PC-9 (cell line): ENCODE measurements at regions not wholly inside any gene's neighbourhood (a gene's known extent, or its start where the extent isn't known, plus 50 kb on each side); places are given as distances from the start of the nearest gene placed in this dataset.
"Not testable (repeated sequence)": the region's sequence is repeated elsewhere in the genome, so short reads cannot be mapped to it uniquely, and the experiment has no call there.

Source experiments
- BruUV-seq: library from RNA; stranded (reverse); fragments of 400-500 nt; replicated peaks from 2 replicates; lab custom pipeline; 2021; lab: Mats Ljungman, UMichigan
- CTCF ChIA-PET: fragments of 300-600 bp; sonication (Branson Sonifier 250); formaldehyde crosslinking; loops from one replicate; lab custom pipeline; 2022; ENCODE audit warnings: antibody characterized with exemption; lab: Charles Lee
- POLR2A ChIA-PET: fragments of 300-600 bp; sonication (Branson Sonifier 250); formaldehyde crosslinking; loops from one replicate; lab custom pipeline; 2022; ENCODE audit warnings: antibody characterized with exemption; ENCODE audit not compliant: unreplicated experiment; lab: Charles Lee
- DNase-seq, 2 experiments: peaks; one replicate each; pipeline versions ENCODE4 v3.0.0 to v3.0.0-alpha.2; 2015 to 2022; ENCODE audit warnings: mixed read lengths in 1 of 2
- H2AFZ ChIP-seq: fragments of 200-600 bp; sonication (generic); 2 replicates; pipeline ENCODE4 v1.8.1; 2017; ENCODE audit warnings: antibody characterized with exemption
- H3F3A ChIP-seq: fragments of 200-600 bp; sonication (generic); 2 replicates; pipeline ENCODE4 v1.8.1; 2017; ENCODE audit warnings: antibody characterized with exemption, mild to moderate bottlenecking, low read depth; ENCODE audit not compliant: insufficient read depth
- H3K27ac ChIP-seq: fragments of 200-600 bp; sonication (generic); 2 replicates; pipeline ENCODE4 v1.6.1; 2016; ENCODE audit warnings: mixed run types
- H3K27me3 ChIP-seq: fragments of 200-600 bp; sonication (generic); 2 replicates; pipeline ENCODE4 v1.6.1; 2016; ENCODE audit warnings: low read depth, mixed run types; ENCODE audit not compliant: insufficient read depth
- H3K36me3 ChIP-seq: fragments of 200-600 bp; sonication (generic); 2 replicates; pipeline ENCODE4 v1.6.1; 2016; ENCODE audit warnings: low read depth, mixed run types
- H3K4me1 ChIP-seq: fragments of 200-600 bp; sonication (generic); replicated peaks from 2 replicates; pipeline ENCODE4 v1.6.1; 2016; ENCODE audit warnings: mixed run types; ENCODE audit not compliant: insufficient read depth
- H3K4me2 ChIP-seq: fragments of 200-600 bp; sonication (generic); 2 replicates; pipeline ENCODE4 v1.6.1; 2017; ENCODE audit warnings: mixed run types
- H3K4me3 ChIP-seq: fragments of 200-600 bp; sonication (generic); 2 replicates; pipeline ENCODE4 v1.6.1; 2016; ENCODE audit warnings: mixed run types
- H3K79me2 ChIP-seq: fragments of 200-600 bp; sonication (generic); 2 replicates; pipeline ENCODE4 v1.6.1; 2017; ENCODE audit warnings: low read depth, mixed run types
- H3K9me2 ChIP-seq: fragments of 200-600 bp; sonication (generic); 2 replicates; pipeline ENCODE4 v1.8.1; 2017; ENCODE audit warnings: mild to moderate bottlenecking; ENCODE audit not compliant: insufficient read depth
- H3K9me3 ChIP-seq: fragments of 200-600 bp; sonication (generic); 2 replicates; pipeline ENCODE4 v1.8.1; 2016; ENCODE audit warnings: low read depth; ENCODE audit not compliant: insufficient read depth
- H4K20me1 ChIP-seq: fragments of 200-600 bp; sonication (generic); 2 replicates; pipeline ENCODE4 v1.8.1; 2017; ENCODE audit not compliant: insufficient read depth
- intact Hi-C: fragments of 100-400 bp; cut with micrococcal nuclease; formaldehyde crosslinking; loops from one replicate; pipeline ENCODE4 v1.10.0; 2022; ENCODE audit not compliant: unreplicated experiment

DNA sequence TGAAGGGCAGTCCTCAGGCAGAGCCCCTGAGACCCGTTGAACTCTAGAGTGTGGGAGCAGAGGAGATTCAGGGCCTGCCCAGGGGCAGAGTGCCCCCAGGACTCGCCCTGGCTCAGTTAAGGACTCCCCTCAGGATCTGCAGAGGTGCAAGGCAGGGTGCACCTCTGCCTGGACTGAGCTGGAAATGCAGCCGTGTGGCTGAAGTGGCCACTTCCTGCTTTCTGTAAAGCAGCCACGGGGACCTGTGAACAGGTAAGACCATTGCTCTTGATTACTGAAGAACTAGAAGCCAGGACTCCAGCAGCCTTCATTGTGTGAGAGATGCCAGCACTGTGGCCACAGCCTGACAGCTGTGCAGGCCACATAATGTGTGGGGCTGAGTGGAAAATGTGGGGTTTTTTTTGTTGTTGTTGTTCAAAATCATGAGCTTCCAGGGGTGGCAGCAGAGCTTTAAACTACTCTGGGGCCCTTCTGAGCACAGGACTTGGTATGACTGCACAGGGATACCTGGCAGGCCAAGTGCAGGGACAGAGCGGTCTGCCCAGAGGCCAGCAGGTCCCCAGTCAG, 339.8 kb downstream of the CACNA1B start:
- H3K4me1 ChIP-seq, H3K27ac ChIP-seq, intact Hi-C loops, H3K27me3 ChIP-seq, H3K4me3 ChIP-seq, BruUV-seq, H3K36me3 ChIP-seq, H3K9me3 ChIP-seq, H4K20me1 ChIP-seq, H3F3A ChIP-seq, H3K9me2 ChIP-seq, H3K79me2 ChIP-seq, H2AFZ ChIP-seq, POLR2A ChIA-PET, CTCF ChIA-PET: not testable (repeated sequence)
- H3K4me2 ChIP-seq, result peak overlapping the region; percentile 54; the same call in 1 of the 2 replicates
- peak in 1 of 2 experiments; percentile 42 for DNase-seq

DNA sequence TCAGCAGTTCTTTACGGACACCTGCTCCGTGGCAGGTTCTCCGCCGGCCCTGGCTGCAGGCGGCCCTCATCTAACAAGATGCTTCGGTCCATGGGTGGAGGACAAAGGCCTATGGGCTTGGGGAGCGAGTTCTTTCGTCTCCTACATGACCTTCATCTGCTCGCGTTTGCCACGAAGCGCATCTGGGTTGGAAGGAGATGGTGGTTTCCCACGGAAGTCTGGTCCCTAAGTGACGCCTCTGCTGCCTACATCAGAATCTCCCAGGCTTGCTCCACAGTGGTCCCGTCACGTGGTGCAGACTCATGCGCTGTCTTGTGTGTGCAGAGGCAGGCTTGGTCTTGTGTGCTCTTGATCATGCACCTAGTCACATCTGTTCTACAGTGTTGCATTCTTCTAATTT, 341.7 kb downstream of the CACNA1B start:
- H3K4me1 ChIP-seq, intact Hi-C loops, H3K27ac ChIP-seq, H3K4me3 ChIP-seq, H3K36me3 ChIP-seq, H3K79me2 ChIP-seq, H3K4me2 ChIP-seq, CTCF ChIA-PET, DNase-seq, H3K9me2 ChIP-seq, H4K20me1 ChIP-seq, BruUV-seq, H3F3A ChIP-seq, H3K27me3 ChIP-seq, H3K9me3 ChIP-seq, POLR2A ChIA-PET, H2AFZ ChIP-seq: not testable (repeated sequence)

DNA sequence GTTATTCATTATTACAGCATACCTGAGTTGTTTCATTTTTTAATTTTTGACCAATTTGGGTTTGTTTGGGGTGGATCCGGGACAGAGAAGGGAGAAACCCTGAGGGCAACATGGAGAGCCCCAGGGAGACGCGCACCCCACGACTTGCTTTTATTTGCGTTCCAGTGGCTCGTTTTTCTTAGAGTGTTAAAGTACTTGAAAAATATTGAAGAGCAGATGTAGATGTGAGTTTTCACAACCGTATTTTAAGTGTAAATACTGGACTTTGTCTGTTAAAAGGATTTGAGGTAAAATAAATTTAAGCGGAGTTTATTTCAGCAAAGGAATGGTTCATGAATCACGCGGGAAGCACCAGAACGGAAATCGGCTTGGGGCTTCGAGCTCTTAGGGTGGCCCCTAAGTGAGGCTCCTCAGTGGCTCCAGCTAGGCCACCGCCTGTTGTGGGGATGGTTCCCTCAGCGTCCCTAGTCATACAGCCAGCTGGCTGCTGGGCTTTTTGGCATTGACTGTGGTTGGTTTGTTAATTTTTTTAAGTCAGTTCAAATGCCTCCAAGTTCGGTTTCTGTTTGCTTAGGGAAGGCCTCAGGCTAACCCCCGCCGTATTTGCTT, 344.0 kb downstream of the CACNA1B start:
- H3K9me3 ChIP-seq, H4K20me1 ChIP-seq, BruUV-seq, H3F3A ChIP-seq, H3K27me3 ChIP-seq, H3K79me2 ChIP-seq, POLR2A ChIA-PET, H3K9me2 ChIP-seq, H3K4me2 ChIP-seq, H3K36me3 ChIP-seq, H3K4me1 ChIP-seq, H3K27ac ChIP-seq, CTCF ChIA-PET, H3K4me3 ChIP-seq, H2AFZ ChIP-seq, DNase-seq, intact Hi-C loops: not testable (repeated sequence)

DNA sequence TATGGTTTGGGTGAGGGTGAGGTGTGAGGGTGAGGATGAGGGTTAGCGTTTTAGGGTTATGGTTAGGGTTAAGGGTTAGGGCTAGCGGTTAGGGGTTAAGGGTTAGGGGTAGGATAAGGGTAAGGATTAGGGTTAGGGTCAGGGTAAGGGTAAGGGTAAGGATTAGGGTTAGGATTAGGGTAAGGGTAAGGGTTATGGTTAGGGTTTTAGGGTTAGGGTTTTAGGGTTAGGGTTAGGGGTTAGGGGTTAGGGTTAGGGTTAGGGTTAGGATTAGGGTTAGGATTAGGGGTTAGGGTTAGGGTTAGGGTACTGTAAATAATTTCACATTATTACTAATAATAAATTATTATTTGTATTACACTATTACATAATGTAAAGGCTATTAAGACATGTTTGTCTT, 359.5 kb downstream of the CACNA1B start:
- H3K9me2 ChIP-seq, intact Hi-C loops, BruUV-seq, DNase-seq, H3K4me1 ChIP-seq, H3K4me3 ChIP-seq, CTCF ChIA-PET, H4K20me1 ChIP-seq, H3K36me3 ChIP-seq, H3K79me2 ChIP-seq, H2AFZ ChIP-seq, H3K27me3 ChIP-seq, H3F3A ChIP-seq, H3K27ac ChIP-seq, H3K9me3 ChIP-seq, H3K4me2 ChIP-seq, POLR2A ChIA-PET: not testable (repeated sequence)

GRCh38 chr9:138282903-138283302, 405.3 kb downstream of the CACNA1B start:
- H4K20me1 ChIP-seq, H3F3A ChIP-seq, intact Hi-C loops, H3K4me1 ChIP-seq, H3K9me3 ChIP-seq, H3K36me3 ChIP-seq, H3K4me2 ChIP-seq, POLR2A ChIA-PET, H3K79me2 ChIP-seq, H3K4me3 ChIP-seq, H3K27me3 ChIP-seq, H2AFZ ChIP-seq, H3K9me2 ChIP-seq, H3K27ac ChIP-seq, CTCF ChIA-PET, DNase-seq, BruUV-seq: not testable (repeated sequence)
